Kidney (tissue), 13 donors: ENCODE measurements at regions not wholly inside any gene's neighbourhood (a gene's known extent, or its start where the extent isn't known, plus 50 kb on each side); places are given as distances from the start of the nearest gene placed in this dataset.

Experiments used
- DNase-seq, 5 donors: peaks; one replicate each; pipeline ENCODE4 v3.0.0-alpha.2; 2013 to 2020
- FAIRE-seq: peaks from 2 replicates; lab custom pipeline; 2012; peaks lifted over from hg19 to GRCh38; lab: Jason Lieb, UNC
- H3K27ac ChIP-seq, 2 donors: one replicate each; pipeline ENCODE4 v1.7.0; 2013; ENCODE audit warnings: low read depth in 2 of 2, low read length in 2 of 2, inconsistent platforms in 1 of 2
- H3K27me3 ChIP-seq: one replicate; pipeline ENCODE4 v1.7.1; 2013; ENCODE audit warnings: low read length, inconsistent platforms; ENCODE audit not compliant: control insufficient read depth, insufficient read depth
- H3K36me3 ChIP-seq, 3 donors: one replicate each; pipeline versions ENCODE4 v1.7.0 to v1.7.1; 2013; ENCODE audit warnings: low read length in 3 of 3, control low read depth in 1 of 3, inconsistent platforms in 1 of 3; ENCODE audit not compliant: insufficient read depth in 3 of 3, control insufficient read depth in 2 of 3
- H3K4me1 ChIP-seq, 3 donors: one replicate each; pipeline versions ENCODE4 v1.7.0 to v1.7.1; 2013; ENCODE audit warnings: low read length in 3 of 3, inconsistent platforms in 1 of 3, low read depth in 1 of 3; ENCODE audit not compliant: control insufficient read depth in 2 of 3, insufficient read depth in 2 of 3
- H3K4me3 ChIP-seq, 3 donors: one replicate each; pipeline versions ENCODE4 v1.7.0 to v1.8.1; 2013; ENCODE audit warnings: low read length in 3 of 3, control low read depth in 1 of 3, inconsistent platforms in 1 of 3
- H3K9ac ChIP-seq, 3 donors: one replicate each; pipeline versions ENCODE4 v1.7.0 to v1.7.1; 2013; ENCODE audit warnings: low read length in 3 of 3, control low read depth in 1 of 3, inconsistent platforms in 1 of 3
- H3K9me3 ChIP-seq, 3 donors: one replicate each; pipeline versions ENCODE4 v1.7.0 to v1.7.1; 2013; ENCODE audit warnings: low read length in 3 of 3, control low read depth in 1 of 3, inconsistent platforms in 1 of 3; ENCODE audit not compliant: control insufficient read depth in 2 of 3, insufficient read depth in 1 of 3
- CTCF ChIP-seq: IDR thresholded peaks from 3 replicates; pipeline ENCODE4 v1.5.1; 2012; ENCODE audit warnings: mild to moderate bottlenecking, moderate library complexity, borderline replicate concordance; ENCODE audit not compliant: insufficient read depth; ENCODE audit errors: extremely low read depth
- intact Hi-C: fragments of 100-400 bp; cut with DNase I; formaldehyde crosslinking; loops from one replicate; pipeline ENCODE4 v1.11.1; 2022
- donor health status: control.
- donor health status: control.
- donor health status: control.
- donor health status: control.
- donor health status: control.
- donor health status: DM: yes; HTN: yes; CAD: no.
- donor health status: Normal renal cell carcinoma (clear cell type).

DNA sequence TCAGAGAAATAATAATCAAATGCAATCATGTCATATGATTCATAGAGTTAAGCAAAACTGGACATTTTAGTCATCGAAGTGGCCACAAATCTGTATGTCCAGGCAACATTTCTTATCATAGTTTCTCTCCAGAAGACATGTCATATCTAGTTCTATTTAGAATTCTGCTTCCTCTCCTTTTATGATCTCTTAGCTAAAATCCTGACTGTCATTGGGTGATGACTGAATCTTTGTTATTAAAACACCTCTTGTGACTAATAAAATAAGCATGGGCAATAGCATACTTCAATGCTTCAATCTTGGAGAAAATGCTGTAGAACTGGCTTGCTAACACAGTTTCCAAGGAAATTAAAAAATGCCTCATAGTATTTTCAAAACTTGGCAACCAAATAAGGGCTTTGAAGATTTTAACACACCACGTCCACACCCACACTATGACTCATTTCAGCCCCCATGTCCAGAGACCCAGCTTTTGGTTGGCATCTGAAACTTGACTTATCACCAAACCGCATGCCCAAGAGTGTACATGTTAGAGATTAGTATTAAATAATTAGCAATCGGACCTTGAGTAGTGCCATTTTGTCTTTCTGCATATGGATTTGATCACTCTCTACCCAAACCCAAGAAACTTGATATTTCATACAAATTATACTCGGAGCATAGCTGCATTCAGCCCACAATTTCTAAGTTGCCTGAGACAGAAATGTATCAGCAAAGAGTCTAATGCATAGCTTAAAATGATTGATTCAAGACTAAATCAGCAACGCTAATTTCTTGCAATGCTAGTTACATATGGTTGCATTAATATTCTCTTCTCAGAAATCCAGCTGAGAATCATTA lies 106.5 kb upstream of the ETAA1 start:
- no peak for TF ChIP-seq CTCF
- Histone ChIP-seq H3K4me3 (no peak overlapping the region), H3K27me3 (no peaks in the 10 kb centered on the region), H3K9ac (no peak overlapping the region), H3K4me1 (no peaks in the 10 kb centered on the region), H3K27ac (no peak overlapping the region), H3K36me3 (no peaks in the 10 kb centered on the region), H3K9me3 (no peaks in the 10 kb centered on the region)
- intact Hi-C loops: no loop called here
- FAIRE-seq (no peak), DNase-seq (no peak)

- no peak overlapping the region for H3K9ac ChIP-seq
- no peaks in the 10 kb centered on the region for H3K27me3 ChIP-seq
- intact Hi-C loops: no loop called here
- H3K9me3 ChIP-seq: no peaks in the 10 kb centered on the region
- no peaks in the 10 kb centered on the region for H3K36me3 ChIP-seq
- H3K4me3 ChIP-seq: no peak overlapping the region
- no peaks in the 10 kb centered on the region for H3K4me1 ChIP-seq
- DNase-seq: no peak
- H3K27ac ChIP-seq: no peak overlapping the region
- no peak for FAIRE-seq
- no peak for TF ChIP-seq CTCF
Measured at GRCh38 chr2:67294218-67294617, 102.9 kb upstream of the ETAA1 start.

GRCh38 chr2:67295406-67295805 lies 101.7 kb upstream of the ETAA1 start:
- no peaks in the 10 kb centered on the region for H3K9me3 ChIP-seq
- H3K27me3 ChIP-seq: no peaks in the 10 kb centered on the region
- DNase-seq (no peak), FAIRE-seq (no peak)
- H3K36me3 ChIP-seq: no peaks in the 10 kb centered on the region
- H3K27ac ChIP-seq: no peak overlapping the region
- H3K9ac ChIP-seq: no peak overlapping the region
- H3K4me1 ChIP-seq: no peaks in the 10 kb centered on the region
- no peak overlapping the region for H3K4me3 ChIP-seq
- TF ChIP-seq CTCF: no peak
- intact Hi-C loops: no loop called here
